Motor neuron (in vitro differentiated cells): ENCODE measurements at regions not wholly inside any gene's neighbourhood (a gene's known extent, or its start where the extent isn't known, plus 50 kb on each side); places are given as distances from the start of the nearest gene placed in this dataset.

Source experiments
- ATAC-seq, 8 experiments: fragments of 200-7000 bp; cut with Tn5 transposase; replicated peaks in 6 of 8; 2 replicates each; pipeline ENCODE4 v1.8.0; 2021; ENCODE audit warnings: mild to moderate bottlenecking in 8 of 8, moderate library complexity in 8 of 8
- H3K27ac ChIP-seq, 2 donors: fragments of 250-450 bp; sonication (Bioruptor Pico); 2 replicates each; pipeline ENCODE4 v1.9.0; 2021; ENCODE audit warnings: antibody characterized with exemption in 2 of 2, mild to moderate bottlenecking in 2 of 2, moderate library complexity in 1 of 2
- H3K4me1 ChIP-seq, 2 donors: fragments of 250-450 bp; sonication (Bioruptor Pico); replicated peaks in 1 of 2; 2 replicates each; pipeline ENCODE4 v1.6.1; 2021; ENCODE audit warnings: antibody characterized with exemption in 2 of 2, mild to moderate bottlenecking in 2 of 2, moderate library complexity in 1 of 2
- H3K4me3 ChIP-seq, 5 donors: fragments of 250-450 bp; sonication (Bioruptor Pico); 2 replicates each; pipeline ENCODE4 v1.9.0; 2021; ENCODE audit warnings: antibody characterized with exemption in 5 of 5, mild to moderate bottlenecking in 5 of 5, moderate library complexity in 4 of 5
- WGBS, 10 experiments: fragments of 450-650 bp; shearing (Covaris generic); methylation state at CpG; one replicate each; pipeline ENCODE4 v1.0.0; 2022; 5-methylcytosine and 5-hydroxymethylcytosine counted together
- in situ Hi-C, 9 experiments: fragments of 400-800 bp; cut with MboI; loops; one replicate each; pipeline ENCODE4 v1.15.0; 2021; ENCODE audit warnings: low sequenced_read_pairs in 9 of 9, low pct_unique_long_range_greater_than_20kb in 2 of 9; ENCODE audit not compliant: unreplicated experiment in 9 of 9

DNA sequence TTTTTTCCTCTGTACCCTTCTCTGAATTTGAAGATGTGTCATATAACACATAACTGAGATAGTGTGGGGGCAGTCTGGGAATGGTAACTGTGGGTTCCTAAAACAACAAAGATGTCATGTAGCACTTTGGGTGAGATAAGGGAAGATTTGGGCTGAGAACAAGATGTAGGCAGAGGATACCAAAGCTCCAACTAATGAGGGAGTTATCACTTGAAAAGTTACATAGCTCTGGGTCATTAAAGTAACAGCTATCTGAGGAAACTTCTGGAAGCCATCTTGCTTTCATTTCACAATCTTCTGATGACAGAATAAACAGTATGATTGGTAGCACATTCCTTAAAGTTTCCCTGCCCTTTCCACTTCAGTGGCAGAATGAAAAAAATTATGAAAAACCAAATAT, 255.4 kb downstream of the TBX18 start:
- Histone ChIP-seq H3K27ac (no peak overlapping the region), H3K4me1 (no peaks in the 10 kb centered on the region), H3K4me3 (no peak overlapping the region)
- ATAC-seq, result no peak
- in situ Hi-C loops, result no loop called here

DNA sequence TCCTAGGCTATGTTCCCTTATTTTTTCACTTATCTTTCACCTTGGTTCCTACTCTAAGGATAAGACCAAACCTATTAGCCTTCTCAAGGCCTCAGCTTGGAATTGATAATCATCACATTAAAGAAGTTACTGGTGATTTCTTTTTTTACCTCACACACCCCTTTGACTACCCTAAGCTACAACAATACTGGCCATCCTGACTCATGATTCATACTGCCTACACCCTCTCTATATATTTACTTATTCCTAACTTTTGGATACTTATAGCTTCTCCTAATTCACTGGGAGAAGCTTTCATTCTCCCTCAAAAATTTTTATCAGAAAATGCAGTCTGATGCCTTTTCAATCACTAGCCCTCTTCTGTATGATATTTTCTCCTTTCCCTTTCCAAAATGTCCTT, 256.1 kb downstream of the TBX18 start:
- H3K4me1 ChIP-seq, result no peaks in the 10 kb centered on the region
- in situ Hi-C loops, result no loop called here
- H3K4me3 ChIP-seq, result no peak overlapping the region
- ATAC-seq, result peak in 2 of 8 experiments; percentile 31 to 74
- H3K27ac ChIP-seq, result no peak overlapping the region

DNA sequence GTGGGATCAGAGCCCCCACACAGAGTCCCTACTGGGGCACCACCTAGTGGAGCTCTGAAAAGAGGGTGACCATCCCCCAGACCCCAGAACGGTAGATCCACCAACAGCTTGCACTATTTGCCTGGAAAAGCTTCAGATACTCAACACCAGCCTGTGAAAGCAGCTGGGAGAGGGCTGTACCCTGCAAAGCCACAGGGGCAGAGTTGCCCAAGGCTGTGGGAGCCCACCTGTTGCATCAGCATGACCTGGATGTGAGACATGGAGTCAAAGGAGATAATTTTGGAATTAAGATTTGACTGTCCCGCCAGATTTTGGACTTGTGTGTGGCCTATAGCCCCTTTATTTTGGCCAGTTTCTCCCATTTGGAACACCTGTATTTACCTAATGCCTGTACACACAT, 260.4 kb downstream of the TBX18 start:
- no peak for ATAC-seq
- no peaks in the 10 kb centered on the region for H3K4me1 ChIP-seq
- 51 to 100% (median 78%) methylated on average over 1 to 2 of the region's 2 CpGs; no CpG with 5 or more reads in 4 of the 10 experiments for WGBS, 10 experiments
- no peak overlapping the region for H3K27ac ChIP-seq
- H3K4me3 ChIP-seq, result no peak overlapping the region
- in situ Hi-C loops, result no loop called here

DNA sequence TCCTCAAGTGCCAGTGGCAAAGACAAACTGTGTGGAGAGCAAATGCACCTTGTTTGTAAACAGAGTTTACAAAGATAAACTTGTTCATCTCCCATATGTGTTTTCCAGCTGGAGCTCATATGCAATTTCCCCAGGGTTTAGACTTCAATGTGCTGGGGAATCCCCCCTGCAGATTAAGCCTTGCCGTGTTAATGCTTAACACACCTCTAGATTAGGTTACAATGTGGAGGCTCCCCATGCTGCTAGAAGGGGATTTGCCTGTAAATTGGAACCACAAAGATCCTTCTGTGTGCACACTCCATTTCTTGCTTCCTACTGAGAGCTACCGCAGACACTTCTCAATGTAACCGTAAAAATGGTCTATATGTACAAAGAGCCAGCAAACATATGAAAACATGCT, 263.1 kb downstream of the TBX18 start:
- no peak overlapping the region for H3K4me3 ChIP-seq
- ATAC-seq, result no peak
- in situ Hi-C loops, result no loop called here
- H3K4me1 ChIP-seq, result no peaks in the 10 kb centered on the region
- H3K27ac ChIP-seq, result no peak overlapping the region
- 80 to 100% (median 96%) methylated on average over 1 to 2 of the region's 3 CpGs; no CpG with 5 or more reads in 2 of the 10 experiments for WGBS, 10 experiments

DNA sequence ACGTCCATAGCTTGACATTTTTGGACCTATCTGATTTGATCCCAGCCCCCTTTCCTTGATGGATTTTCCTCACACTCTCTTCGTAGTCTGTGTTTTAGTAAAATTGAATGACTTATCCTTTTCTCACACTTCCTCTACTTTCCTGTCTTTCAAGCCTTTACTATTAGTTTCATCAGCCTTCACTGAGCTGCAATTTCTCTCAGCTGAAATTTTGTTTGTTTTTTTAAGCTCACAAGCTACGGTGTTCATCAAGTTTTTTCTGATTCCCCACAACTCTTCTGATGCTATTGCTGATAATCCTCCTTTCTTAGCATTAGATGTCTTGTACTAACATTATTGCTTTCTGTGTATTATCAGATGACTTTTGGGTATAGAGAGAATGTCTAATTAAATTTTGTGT, 263.7 kb downstream of the TBX18 start:
- Histone ChIP-seq H3K4me3 (no peak overlapping the region), H3K4me1 (no peaks in the 10 kb centered on the region), H3K27ac (no peak overlapping the region)
- 39 to 90% (median 79%) methylated on average over 1 to 3 of the region's 3 CpGs; no CpG with 5 or more reads in 1 of the 10 experiments for WGBS, 10 experiments
- no peak for ATAC-seq
- in situ Hi-C loops, result no loop called here

DNA sequence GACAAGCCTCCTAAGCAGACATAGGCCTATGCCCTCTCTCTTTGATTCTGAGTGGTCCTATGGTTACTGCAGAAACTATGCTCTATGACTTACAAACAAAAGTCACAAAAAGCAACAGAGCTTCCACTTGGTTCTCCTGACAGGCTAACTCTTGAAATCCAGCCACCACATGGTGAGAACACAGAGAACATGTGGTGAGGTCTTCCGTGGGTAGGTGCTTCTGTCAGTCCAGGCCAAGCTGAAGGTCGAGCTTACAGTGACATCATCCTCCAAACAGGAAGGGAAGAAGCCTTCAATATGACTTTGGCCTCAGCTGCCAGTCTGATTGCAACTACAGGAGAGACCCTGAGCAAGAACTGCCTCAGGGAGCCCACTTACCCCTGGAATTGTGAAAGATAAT, 265.5 kb downstream of the TBX18 start:
- 50 to 100% (median 68%) methylated on average over 1 to 2 of the region's 2 CpGs; no CpG with 5 or more reads in 4 of the 10 experiments for WGBS, 10 experiments
- Histone ChIP-seq H3K27ac (no peak overlapping the region), H3K4me3 (no peak overlapping the region), H3K4me1 (no peaks in the 10 kb centered on the region)
- no peak for ATAC-seq
- in situ Hi-C loops, result no loop called here

DNA sequence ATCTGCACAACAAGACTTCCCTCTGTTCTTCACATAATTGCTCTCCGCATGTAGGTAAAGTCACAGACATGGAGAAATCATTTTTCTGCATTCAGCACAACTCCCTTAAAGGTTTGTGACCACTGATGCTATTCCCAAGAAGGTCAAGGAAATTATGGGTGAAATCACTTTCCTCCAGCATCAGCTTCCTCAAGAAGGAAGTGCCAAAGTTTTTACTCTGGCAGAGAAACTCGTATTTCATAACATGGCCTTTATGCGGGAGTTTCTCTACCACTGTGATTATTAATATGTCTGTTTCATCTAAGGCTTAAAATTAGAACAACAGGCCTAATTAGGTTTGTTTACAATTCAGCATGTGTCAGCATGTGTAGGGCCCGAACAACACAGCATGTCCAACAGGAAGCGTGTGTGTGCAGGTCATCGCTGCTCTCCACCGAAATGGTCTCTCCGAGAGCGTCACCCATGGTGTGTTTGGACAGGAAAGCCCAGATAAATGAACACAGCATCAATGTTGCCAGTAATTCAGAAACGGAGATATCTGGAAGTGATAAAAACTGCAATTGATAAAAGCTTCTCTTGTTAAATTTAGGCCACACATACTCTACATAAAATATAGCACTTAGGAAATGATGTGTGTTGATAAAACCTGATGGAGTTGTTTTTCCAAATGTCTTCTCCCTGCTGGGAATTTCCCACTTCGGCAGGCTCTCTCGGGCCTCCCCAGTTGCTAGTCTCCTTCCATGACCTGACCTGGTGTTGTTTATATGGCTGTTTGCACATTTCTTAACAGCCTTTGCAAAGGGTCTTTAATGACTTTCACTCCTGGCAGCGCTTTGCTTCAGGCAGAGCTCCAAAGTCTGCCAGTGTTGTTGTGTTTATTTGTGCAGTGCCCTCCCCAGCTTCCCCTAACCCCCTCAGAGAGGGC, 265.1 kb upstream of the CEP162 start:
- Histone ChIP-seq H3K4me3 (no peak overlapping the region), H3K4me1 (no peaks in the 10 kb centered on the region), H3K27ac (no peak overlapping the region)
- 36 to 100% (median 83%) methylated on average over 2 to 10 of the region's 13 CpGs for WGBS, 10 experiments
- peak in 1 of 8 experiments; percentile 43 for ATAC-seq
- in situ Hi-C loops, result no loop called here

DNA sequence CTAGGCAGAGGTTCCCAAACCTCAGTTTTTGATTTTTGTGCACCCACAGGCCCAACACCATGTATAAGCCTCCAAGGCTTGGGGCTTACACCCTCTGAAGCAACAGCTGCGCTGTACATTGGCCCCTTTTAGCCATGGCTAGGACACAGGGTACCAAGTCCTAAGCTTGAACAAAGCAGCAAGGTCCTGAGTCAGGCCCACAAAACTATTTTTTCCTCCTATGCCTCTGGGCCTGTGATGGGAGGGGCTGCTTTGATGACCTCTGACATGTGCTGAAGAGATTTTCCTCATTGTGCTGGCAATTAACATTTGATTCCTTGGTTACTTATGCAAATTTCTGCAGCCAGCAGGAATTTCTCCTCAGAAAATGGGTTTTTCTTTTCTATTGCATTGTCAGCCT, 262.2 kb upstream of the CEP162 start:
- WGBS, 10 experiments, result 38 to 71% (median 40%) methylated on average over 1 of the region's 1 CpG; no CpG with 5 or more reads in 7 of the 10 experiments
- H3K27ac ChIP-seq, result no peak overlapping the region
- ATAC-seq, result no peak
- in situ Hi-C loops, result no loop called here
- no peaks in the 10 kb centered on the region for H3K4me1 ChIP-seq
- H3K4me3 ChIP-seq, result no peak overlapping the region

DNA sequence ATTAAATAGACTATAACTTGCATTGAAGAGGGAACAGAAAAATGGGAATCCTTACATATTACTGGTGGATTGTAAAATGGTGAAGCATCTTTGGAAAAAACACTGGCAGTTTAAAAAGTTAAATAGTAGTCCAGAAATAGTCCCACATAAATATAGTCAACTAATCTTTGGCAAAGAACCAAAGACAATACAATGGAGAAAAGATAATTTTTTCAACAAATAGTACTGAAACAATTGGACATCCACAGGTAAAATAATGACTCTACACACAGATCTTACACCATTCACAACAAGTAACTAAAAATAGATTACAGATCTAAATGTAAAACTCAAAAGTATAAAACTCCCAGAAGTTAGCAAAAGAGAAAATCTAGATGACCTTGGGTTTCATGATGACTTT, 259.1 kb upstream of the CEP162 start:
- no peak overlapping the region for H3K4me3 ChIP-seq
- no peak for ATAC-seq
- no peaks in the 10 kb centered on the region for H3K4me1 ChIP-seq
- H3K27ac ChIP-seq, result no peak overlapping the region
- in situ Hi-C loops, result no loop called here

DNA sequence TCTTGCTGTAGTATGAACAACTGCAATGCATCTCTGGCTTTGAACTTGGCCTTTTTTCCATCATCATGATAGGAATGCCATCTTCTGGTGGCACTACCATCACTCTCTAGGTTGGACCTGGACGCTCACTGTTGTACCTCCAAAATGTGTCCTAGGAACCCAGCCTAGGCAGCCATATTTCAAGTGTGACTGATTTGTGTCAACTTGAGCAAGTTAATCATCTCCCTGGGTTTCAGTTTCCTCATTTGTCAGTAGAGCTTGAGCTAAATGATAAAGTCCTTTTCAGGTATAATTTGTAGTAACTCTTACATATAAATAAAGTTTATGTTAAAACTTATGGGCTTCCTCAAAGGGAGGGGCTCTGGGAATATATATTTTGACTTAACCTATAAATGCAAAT, 241.7 kb upstream of the CEP162 start:
- H3K27ac ChIP-seq, result no peak overlapping the region
- ATAC-seq, result no peak
- no peak overlapping the region for H3K4me3 ChIP-seq
- in situ Hi-C loops, result no loop called here
- WGBS, 10 experiments, result 67 to 100% (median 89%) methylated on average over 1 of the region's 1 CpG; no CpG with 5 or more reads in 2 of the 10 experiments
- no peaks in the 10 kb centered on the region for H3K4me1 ChIP-seq

DNA sequence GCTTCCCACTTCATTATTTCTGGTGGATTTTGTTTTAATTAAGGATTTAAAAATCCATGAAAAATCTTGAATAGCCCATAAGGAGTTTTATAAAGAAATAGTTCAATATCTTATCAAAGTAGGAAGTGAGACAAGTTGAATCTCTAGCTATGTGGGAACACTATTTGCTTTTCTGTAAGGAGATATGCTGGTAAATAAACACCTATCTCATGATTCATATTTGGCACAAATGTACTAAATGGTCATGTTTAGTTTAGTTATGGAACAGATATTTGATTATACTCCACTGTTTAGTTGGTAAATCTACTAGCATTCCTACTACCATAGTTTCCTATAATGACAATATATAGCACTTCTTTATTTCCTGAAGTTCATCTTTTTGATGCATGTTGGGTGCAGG, 239.9 kb upstream of the CEP162 start:
- in situ Hi-C loops, result no loop called here
- H3K4me3 ChIP-seq, result no peak overlapping the region
- no peak for ATAC-seq

DNA sequence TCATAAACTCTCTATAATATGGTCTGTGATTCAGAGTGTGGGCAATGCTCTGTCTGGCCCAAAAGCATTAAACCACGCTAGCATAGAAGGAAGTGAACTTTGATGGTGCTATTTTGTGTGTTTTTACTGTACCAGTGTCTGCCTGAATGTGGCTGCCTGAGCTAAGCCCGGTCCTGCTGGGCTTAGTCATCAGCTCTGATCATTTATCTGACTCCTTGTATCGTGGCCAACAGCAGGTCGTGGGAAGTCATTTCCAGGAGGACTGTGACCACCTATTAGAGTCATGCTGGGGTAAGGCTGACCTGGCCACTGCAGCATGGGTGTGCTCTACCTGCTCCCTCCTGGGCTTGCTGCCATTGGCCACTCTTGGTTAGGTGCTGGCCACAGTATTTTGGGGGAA, 239.1 kb upstream of the CEP162 start:
- H3K4me1 ChIP-seq, result no peaks in the 10 kb centered on the region
- H3K27ac ChIP-seq, result no peak overlapping the region
- no peak overlapping the region for H3K4me3 ChIP-seq
- ATAC-seq, result peak in 5 of 8 experiments; percentile 50 to 94 (median 63)
- in situ Hi-C loops, result no loop called here
- 0 to 58% (median 32%) methylated on average over 1 to 4 of the region's 4 CpGs; no CpG with 5 or more reads in 4 of the 10 experiments for WGBS, 10 experiments

More for the DNA sequence above, 239.9 kb upstream of the CEP162 start:
- Histone ChIP-seq H3K27ac (no peak overlapping the region), H3K4me1 (no peaks in the 10 kb centered on the region)

DNA sequence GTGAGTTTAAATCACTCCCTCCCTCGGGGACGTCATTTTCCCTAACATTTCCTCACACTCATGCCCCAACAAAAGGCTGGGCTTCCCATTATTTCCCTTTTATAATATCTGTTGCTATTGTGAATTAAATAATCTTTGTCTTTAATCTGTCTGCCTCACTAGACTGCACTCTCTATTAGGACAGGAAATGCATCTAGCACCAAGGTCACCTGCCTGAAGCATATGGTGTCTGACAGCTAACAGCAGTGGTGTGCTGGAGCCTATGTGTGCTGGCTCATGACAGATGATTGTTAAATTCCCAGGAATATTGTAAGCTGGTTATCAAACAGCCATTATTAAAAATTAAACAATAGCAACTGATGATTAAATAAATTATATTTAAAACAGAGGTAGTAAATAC, 237.0 kb upstream of the CEP162 start:
- no peak overlapping the region for H3K4me3 ChIP-seq
- no peak overlapping the region for H3K27ac ChIP-seq
- no peak for ATAC-seq
- H3K4me1 ChIP-seq, result no peaks in the 10 kb centered on the region
- in situ Hi-C loops, result no loop called here
- WGBS, 10 experiments, result 80 to 100% (median 97%) methylated on average over 1 to 2 of the region's 2 CpGs; no CpG with 5 or more reads in 2 of the 10 experiments

DNA sequence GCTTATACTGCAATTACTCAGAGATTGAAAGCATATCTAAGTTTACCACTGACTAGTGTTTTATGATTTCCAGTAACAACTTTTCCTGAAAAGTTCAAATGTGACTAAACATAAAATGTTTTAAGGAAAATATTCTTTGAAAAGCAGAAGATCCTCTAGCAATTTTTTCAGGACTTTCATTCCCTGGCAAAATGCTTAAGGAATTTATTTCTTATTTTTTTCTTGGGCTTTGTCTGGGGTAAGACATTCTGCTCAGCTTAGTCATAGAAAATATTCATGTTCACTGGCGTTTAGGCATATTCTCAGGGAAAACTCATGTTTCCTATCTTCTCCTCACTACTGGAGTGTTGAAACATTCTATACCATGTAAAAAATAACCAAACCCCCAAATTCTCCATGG, 235.3 kb upstream of the CEP162 start:
- 0 to 100% (median 72%) methylated on average over 1 of the region's 1 CpG for WGBS, 10 experiments
- no peak overlapping the region for H3K4me3 ChIP-seq

More for the DNA sequence above, 235.3 kb upstream of the CEP162 start:
- H3K27ac ChIP-seq, result no peak overlapping the region
- peak in 2 of 8 experiments; percentile 77 to 82 for ATAC-seq
- in situ Hi-C loops, result no loop called here
- H3K4me1 ChIP-seq, result no peaks in the 10 kb centered on the region
